ENCODE measurements at regions not wholly inside any gene's neighbourhood (a gene's known extent, or its start where the extent isn't known, plus 50 kb on each side); places are given as distances from the start of the nearest gene placed in this dataset.
A peak's percentile ranks its signal among the peaks of the same experiment; 100 is the strongest.

DNA sequence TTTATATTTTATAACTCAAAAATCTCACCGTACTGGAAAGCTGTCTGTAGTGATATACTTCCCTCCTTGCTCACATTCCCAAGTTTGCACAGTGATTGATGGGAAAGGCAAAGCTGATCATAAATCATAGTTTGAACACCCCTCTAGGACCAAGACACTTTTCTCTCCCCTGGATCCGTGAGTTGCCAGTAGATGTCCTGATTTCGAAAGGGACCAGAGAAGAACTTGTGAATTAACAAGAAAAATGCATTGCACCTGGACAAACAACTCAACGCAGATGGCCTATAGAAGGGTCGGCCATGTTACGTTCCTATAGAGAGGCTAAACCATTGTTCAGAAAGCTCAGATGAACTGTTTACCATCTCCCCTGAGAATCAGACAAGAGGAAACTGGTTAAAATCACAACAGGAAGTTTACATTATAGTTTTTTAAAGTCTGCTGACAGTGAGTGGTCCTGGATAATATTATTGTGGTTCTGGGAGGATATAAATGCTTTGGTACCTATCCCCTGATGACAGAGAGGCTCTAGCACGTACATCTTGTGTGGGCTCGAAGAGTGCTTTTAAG is 124.0 kb upstream of the SLC45A1 start (continued):
- TF ChIP-seq, protein P1, sequence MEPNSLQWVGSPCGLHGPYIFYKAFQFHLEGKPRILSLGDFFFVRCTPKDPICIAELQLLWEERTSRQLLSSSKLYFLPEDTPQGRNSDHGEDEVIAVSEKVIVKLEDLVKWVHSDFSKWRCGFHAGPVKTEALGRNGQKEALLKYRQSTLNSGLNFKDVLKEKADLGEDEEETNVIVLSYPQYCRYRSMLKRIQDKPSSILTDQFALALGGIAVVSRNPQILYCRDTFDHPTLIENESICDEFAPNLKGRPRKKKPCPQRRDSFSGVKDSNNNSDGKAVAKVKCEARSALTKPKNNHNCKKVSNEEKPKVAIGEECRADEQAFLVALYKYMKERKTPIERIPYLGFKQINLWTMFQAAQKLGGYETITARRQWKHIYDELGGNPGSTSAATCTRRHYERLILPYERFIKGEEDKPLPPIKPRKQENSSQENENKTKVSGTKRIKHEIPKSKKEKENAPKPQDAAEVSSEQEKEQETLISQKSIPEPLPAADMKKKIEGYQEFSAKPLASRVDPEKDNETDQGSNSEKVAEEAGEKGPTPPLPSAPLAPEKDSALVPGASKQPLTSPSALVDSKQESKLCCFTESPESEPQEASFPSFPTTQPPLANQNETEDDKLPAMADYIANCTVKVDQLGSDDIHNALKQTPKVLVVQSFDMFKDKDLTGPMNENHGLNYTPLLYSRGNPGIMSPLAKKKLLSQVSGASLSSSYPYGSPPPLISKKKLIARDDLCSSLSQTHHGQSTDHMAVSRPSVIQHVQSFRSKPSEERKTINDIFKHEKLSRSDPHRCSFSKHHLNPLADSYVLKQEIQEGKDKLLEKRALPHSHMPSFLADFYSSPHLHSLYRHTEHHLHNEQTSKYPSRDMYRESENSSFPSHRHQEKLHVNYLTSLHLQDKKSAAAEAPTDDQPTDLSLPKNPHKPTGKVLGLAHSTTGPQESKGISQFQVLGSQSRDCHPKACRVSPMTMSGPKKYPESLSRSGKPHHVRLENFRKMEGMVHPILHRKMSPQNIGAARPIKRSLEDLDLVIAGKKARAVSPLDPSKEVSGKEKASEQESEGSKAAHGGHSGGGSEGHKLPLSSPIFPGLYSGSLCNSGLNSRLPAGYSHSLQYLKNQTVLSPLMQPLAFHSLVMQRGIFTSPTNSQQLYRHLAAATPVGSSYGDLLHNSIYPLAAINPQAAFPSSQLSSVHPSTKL (CRISPR knock-in tag; IDR thresholded peaks at IDR 0.05), result no peak
- TF ChIP-seq ZNF577 (CRISPR knock-in tag; IDR thresholded peaks at IDR 0.05; ENCODE audit: borderline replicate concordance, low read depth) (no peak), RFX3 (CRISPR knock-in tag; IDR thresholded peaks at IDR 0.05) (no peak), CREB1 (IDR thresholded peaks at IDR 0.05) (no peak), CREB1 (CRISPR knock-in tag; IDR thresholded peaks at IDR 0.05) (no peak)

DNA sequence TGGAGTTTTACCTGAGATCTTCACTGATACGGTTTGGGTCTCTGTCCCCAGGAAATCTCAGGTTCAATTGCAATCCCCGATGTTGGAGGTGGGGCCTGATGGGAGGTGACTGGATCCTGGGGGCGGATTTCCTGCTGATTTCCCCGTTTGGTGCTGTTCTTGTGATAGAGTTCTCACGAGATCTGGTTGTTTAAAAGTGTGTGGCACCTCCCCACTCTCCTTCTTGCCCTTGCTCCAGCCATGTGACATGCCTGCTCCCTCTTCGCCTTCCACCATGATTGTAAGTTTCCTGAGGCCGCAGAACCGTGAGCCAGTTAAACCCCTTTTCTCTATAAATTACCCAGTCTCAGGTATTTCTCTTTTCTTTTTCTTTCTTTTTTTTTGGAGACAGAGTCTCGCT is 126.4 kb upstream of the SLC45A1 start:
- no peaks in the 10 kb centered on the region for H3K27me3 ChIP-seq (ENCODE audit: control insufficient read depth in 1 of 2, insufficient read depth in 2 of 2, low read length in 2 of 2)
- H3K4me3 ChIP-seq (replicated peaks in 1 of 3; ENCODE audit: insufficient read depth in 1 of 3, low read depth in 2 of 3, low read length in 3 of 3), result no peak overlapping the region
- H4K20me1 ChIP-seq (ENCODE audit: insufficient read depth, low read length), result no peaks in the 10 kb centered on the region
- in situ Hi-C loops (cut with HindIII; ENCODE audit: extremely low pct_ligation_motif_present, low pct_unique_long_range_greater_than_20kb) (no loop called here), intact Hi-C loops (cut with micrococcal nuclease; ENCODE audit: unreplicated experiment) (loop anchor here (2.0 to 10.0 kb wide), 2 partner anchors 67 to 123 kb away; partner anchors contain the start of gene SLC45A1)
- ATAC-seq (no peak), FAIRE-seq (no peak), DNase-seq (ENCODE audit: low spot score) (no peak)
- ChIA-PET CTCF (ENCODE audit: low intra/inter-chr PET ratio, low total read pairs) (no interaction called here), POLR2A (interaction anchor here (2.3 kb wide), 1 partner anchor 70 kb away, joined by 16 read pairs; no protein-coding TSS in a partner anchor)
- no peaks in the 10 kb centered on the region for H3K36me3 ChIP-seq (replicated peaks in 1 of 2; ENCODE audit: control insufficient read depth in 1 of 2, insufficient read depth in 2 of 2, low read length in 2 of 2)
- 94% methylated on average over 8 of the region's 9 CpGs for WGBS (ENCODE audit: low lambda C conversion rate)
- peaks cover 76% of the 10 kb centered on the region for H3K4me1 ChIP-seq (ENCODE audit: insufficient read depth, low read length)
- H3K9me3 ChIP-seq (ENCODE audit: low read length), result no peaks in the 10 kb centered on the region
- H3K27ac ChIP-seq (ENCODE audit: extremely low read length, insufficient read depth, low read length), result peak overlapping the region; percentile 46
- no peak overlapping the region for H2AFZ ChIP-seq (ENCODE audit: low read length)
- BruUV-seq (replicated peaks), result no TSS peak
- no peaks in the 10 kb centered on the region for H3K79me2 ChIP-seq (ENCODE audit: insufficient read depth, low read length)
- H3K9ac ChIP-seq (ENCODE audit: insufficient read depth, low read depth, low read length), result no peak overlapping the region
- no peak overlapping the region for H3K4me2 ChIP-seq (ENCODE audit: low read depth, low read length)
- no peak for TF ChIP-seq FOXP1 (IDR thresholded peaks at IDR 0.05)
- no peak for TF ChIP-seq FOXP1 (CRISPR knock-in tag; IDR thresholded peaks at IDR 0.05)
- TF ChIP-seq ZNF577 (CRISPR knock-in tag; IDR thresholded peaks at IDR 0.05; ENCODE audit: borderline replicate concordance, low read depth), result no peak
- TF ChIP-seq, protein P2, sequence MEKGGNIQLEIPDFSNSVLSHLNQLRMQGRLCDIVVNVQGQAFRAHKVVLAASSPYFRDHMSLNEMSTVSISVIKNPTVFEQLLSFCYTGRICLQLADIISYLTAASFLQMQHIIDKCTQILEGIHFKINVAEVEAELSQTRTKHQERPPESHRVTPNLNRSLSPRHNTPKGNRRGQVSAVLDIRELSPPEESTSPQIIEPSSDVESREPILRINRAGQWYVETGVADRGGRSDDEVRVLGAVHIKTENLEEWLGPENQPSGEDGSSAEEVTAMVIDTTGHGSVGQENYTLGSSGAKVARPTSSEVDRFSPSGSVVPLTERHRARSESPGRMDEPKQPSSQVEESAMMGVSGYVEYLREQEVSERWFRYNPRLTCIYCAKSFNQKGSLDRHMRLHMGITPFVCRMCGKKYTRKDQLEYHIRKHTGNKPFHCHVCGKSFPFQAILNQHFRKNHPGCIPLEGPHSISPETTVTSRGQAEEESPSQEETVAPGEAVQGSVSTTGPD (CRISPR knock-in tag; IDR thresholded peaks at IDR 0.05), result no peak
- TF ChIP-seq ZNF230 (CRISPR knock-in tag; IDR thresholded peaks at IDR 0.05), result no peak
- no peak for TF ChIP-seq ZMAT3 (CRISPR knock-in tag; conservative IDR thresholded peaks at IDR 0.05)
- TF ChIP-seq ZNF331 (CRISPR knock-in tag; IDR thresholded peaks at IDR 0.05), result no peak
- TF ChIP-seq SOX13 (IDR thresholded peaks at IDR 0.05), result no peak
- TF ChIP-seq SOX13 (CRISPR knock-in tag; conservative IDR thresholded peaks at IDR 0.05 in 1 of 2, IDR thresholded peaks at IDR 0.05 in 1 of 2), result no peak
- no peak for TF ChIP-seq ASH2L (IDR thresholded peaks at IDR 0.05; ENCODE audit: insufficient read length, low read depth, low read length)
- no peak for TF ChIP-seq ELF4 (CRISPR knock-in tag; IDR thresholded peaks at IDR 0.05; ENCODE audit: borderline replicate concordance)
- TF ChIP-seq ZNF44 (CRISPR knock-in tag; IDR thresholded peaks at IDR 0.05), result no peak
- no peak for TF ChIP-seq SIN3B (IDR thresholded peaks at IDR 0.05; ENCODE audit: low read length)
- TF ChIP-seq KAT7 (CRISPR knock-in tag; IDR thresholded peaks at IDR 0.05; ENCODE audit: borderline replicate concordance), result no peak
- no peak for TF ChIP-seq NFIC (IDR thresholded peaks at IDR 0.05; ENCODE audit: low read length)
- TF ChIP-seq SATB2 (CRISPR knock-in tag; IDR thresholded peaks at IDR 0.05), result no peak
- TF ChIP-seq ZNF296 (CRISPR knock-in tag; conservative IDR thresholded peaks at IDR 0.05), result no peak
- TF ChIP-seq NAIF1 (CRISPR knock-in tag; IDR thresholded peaks at IDR 0.05; ENCODE audit: borderline replicate concordance), result no peak
